NCI-H748 (cell line): ENCODE measurements at regions not wholly inside any gene's neighbourhood (a gene's known extent, or its start where the extent isn't known, plus 50 kb on each side); places are given as distances from the start of the nearest gene placed in this dataset.

Source experiments
- DNase-seq: peaks from one replicate; lab custom pipeline; 2025; ENCODE audit not compliant: unreplicated experiment; lab: John Stamatoyannopoulos, UW

GRCh38 chr3:18693588-18694329 lies 268.6 kb upstream of the SATB1 start:
- peak; percentile 49 for DNase-seq

GRCh38 chr3:18687286-18687685 lies 262.1 kb upstream of the SATB1 start:
- DNase-seq, result no peak

- no peak for DNase-seq
These were observed 258.8 kb upstream of the SATB1 start for GRCh38 chr3:18683900-18684299.

- DNase-seq, result no peak
These were observed 256.7 kb upstream of the SATB1 start for GRCh38 chr3:18681818-18682345.

- no peak for DNase-seq
These were observed 255.6 kb upstream of the SATB1 start for GRCh38 chr3:18680758-18681157.

- DNase-seq, result no peak
These were observed 254.1 kb upstream of the SATB1 start for GRCh38 chr3:18679238-18679637.

GRCh38 chr3:18675197-18675596 lies 250.1 kb upstream of the SATB1 start:
- DNase-seq, result no peak

- DNase-seq, result no peak
These were observed 247.4 kb upstream of the SATB1 start for GRCh38 chr3:18672561-18672960.

GRCh38 chr3:18670759-18671158 lies 245.6 kb upstream of the SATB1 start:
- no peak for DNase-seq

- DNase-seq, result no peak
These were observed 244.2 kb upstream of the SATB1 start for GRCh38 chr3:18669374-18669773.

- DNase-seq, result no peak
These were observed 242.4 kb upstream of the SATB1 start for GRCh38 chr3:18667552-18667951.

- no peak for DNase-seq
These were observed 241.5 kb upstream of the SATB1 start for GRCh38 chr3:18666655-18667054.

- DNase-seq, result no peak
These were observed 234.9 kb upstream of the SATB1 start for GRCh38 chr3:18660059-18660458.

GRCh38 chr3:18657858-18658820 lies 233.0 kb upstream of the SATB1 start:
- no peak for DNase-seq

- DNase-seq, result no peak
These were observed 231.7 kb upstream of the SATB1 start for GRCh38 chr3:18656866-18657265.

GRCh38 chr3:18656410-18656809 lies 231.3 kb upstream of the SATB1 start:
- DNase-seq, result no peak

GRCh38 chr3:18655827-18656226 lies 230.7 kb upstream of the SATB1 start:
- DNase-seq, result no peak

- no peak for DNase-seq
These were observed 227.6 kb upstream of the SATB1 start for GRCh38 chr3:18652781-18653180.

- no peak for DNase-seq
These were observed 225.6 kb upstream of the SATB1 start for GRCh38 chr3:18650731-18651130.

GRCh38 chr3:18649666-18650363 lies 224.7 kb upstream of the SATB1 start:
- no peak for DNase-seq

GRCh38 chr3:18648868-18649462 lies 223.8 kb upstream of the SATB1 start:
- no peak for DNase-seq
